ENCODE measurements at regions not wholly inside any gene's neighbourhood (a gene's known extent, or its start where the extent isn't known, plus 50 kb on each side); places are given as distances from the start of the nearest gene placed in this dataset.

GRCh38 chr12:105754313-105754712 is 384.4 kb downstream of the NUAK1 start:
- H3K4me2 ChIP-seq (replicated peaks; ENCODE audit: extremely low read depth, low read length, poor library complexity, severe bottlenecking): no peak overlapping the region
- DNase-seq: no peak

GRCh38 chr12:105756961-105757360 is 381.8 kb downstream of the NUAK1 start:
- Histone ChIP-seq H3K9me3 (replicated peaks in 1 of 2; ENCODE audit: control insufficient read depth in 1 of 2, insufficient read depth in 1 of 2, low read length in 2 of 2) (no peaks in the 10 kb centered on the region), H3K4me1 (ENCODE audit: control insufficient read depth in 1 of 2, insufficient read depth in 2 of 2, low read length in 2 of 2) (no peaks in the 10 kb centered on the region), H3K4me3 (replicated peaks in 1 of 3; ENCODE audit: low read depth in 2 of 3, low read length in 3 of 3) (no peak overlapping the region), H2AFZ (ENCODE audit: insufficient read depth, low read depth, low read length, poor library complexity, severe bottlenecking) (no peak overlapping the region), H3K9ac (ENCODE audit: insufficient read depth, low read length, poor library complexity, severe bottlenecking) (no peak overlapping the region), H3K36me3 (replicated peaks in 1 of 2; ENCODE audit: control insufficient read depth in 1 of 2, insufficient read depth in 2 of 2, low read length in 2 of 2) (no peaks in the 10 kb centered on the region), H3K79me2 (ENCODE audit: insufficient read depth, low read length) (no peaks in the 10 kb centered on the region), H4K20me1 (ENCODE audit: insufficient read depth, low read length) (no peaks in the 10 kb centered on the region), H3K27ac (ENCODE audit: low read depth in 1 of 2, low read length in 2 of 2) (no peak overlapping the region), H3K27me3 (ENCODE audit: control insufficient read depth in 2 of 2, insufficient read depth in 2 of 2, low read length in 2 of 2) (no peaks in the 10 kb centered on the region), H3K4me2 (replicated peaks; ENCODE audit: extremely low read depth, low read length, poor library complexity, severe bottlenecking) (no peak overlapping the region)
- Mint-ChIP-seq H3K36me3 (no peaks in the 10 kb centered on the region), H3K4me1 (no peaks in the 10 kb centered on the region), H3K27ac (no peak overlapping the region), H3K27me3 (ENCODE audit: low read depth in 3 of 3) (peaks cover 2 to 4% (median 3%) of the 10 kb centered on the region in 3 donors), H3K4me3 (no peak overlapping the region), H3K9me3 (peaks cover 0 to 5% (median 0%) of the 10 kb centered on the region in 7 donors)
- 100% methylated on average over 1 of the region's 4 CpGs for WGBS (ENCODE audit: insufficient coverage)
- TF ChIP-seq CTCF (IDR thresholded peaks at IDR 0.05): no peak
- DNase-seq: no peak
- intact Hi-C loops (cut with micrococcal nuclease): no loop called here

More at GRCh38 chr12:105754313-105754712, 384.4 kb downstream of the NUAK1 start:
- Histone ChIP-seq H3K9ac (ENCODE audit: insufficient read depth, low read length, poor library complexity, severe bottlenecking) (no peak overlapping the region), H2AFZ (ENCODE audit: insufficient read depth, low read depth, low read length, poor library complexity, severe bottlenecking) (no peak overlapping the region), H3K4me1 (ENCODE audit: control insufficient read depth in 1 of 2, insufficient read depth in 2 of 2, low read length in 2 of 2) (no peaks in the 10 kb centered on the region), H3K79me2 (ENCODE audit: insufficient read depth, low read length) (no peaks in the 10 kb centered on the region), H3K27ac (ENCODE audit: low read depth in 1 of 2, low read length in 2 of 2) (no peak overlapping the region), H3K9me3 (replicated peaks in 1 of 2; ENCODE audit: control insufficient read depth in 1 of 2, insufficient read depth in 1 of 2, low read length in 2 of 2) (no peaks in the 10 kb centered on the region), H3K36me3 (replicated peaks in 1 of 2; ENCODE audit: control insufficient read depth in 1 of 2, insufficient read depth in 2 of 2, low read length in 2 of 2) (no peaks in the 10 kb centered on the region), H4K20me1 (ENCODE audit: insufficient read depth, low read length) (no peaks in the 10 kb centered on the region), H3K4me3 (replicated peaks in 1 of 3; ENCODE audit: low read depth in 2 of 3, low read length in 3 of 3) (no peak overlapping the region), H3K27me3 (ENCODE audit: control insufficient read depth in 2 of 2, insufficient read depth in 2 of 2, low read length in 2 of 2) (no peaks in the 10 kb centered on the region)
- intact Hi-C loops (cut with micrococcal nuclease): no loop called here
- no peak for TF ChIP-seq CTCF (IDR thresholded peaks at IDR 0.05)
- peaks cover 0 to 5% (median 0%) of the 10 kb centered on the region in 7 donors for H3K9me3 Mint-ChIP-seq
- no peak overlapping the region for H3K4me3 Mint-ChIP-seq
- H3K27ac Mint-ChIP-seq: no peak overlapping the region
- 92% methylated on average over 7 of the region's 8 CpGs for WGBS (ENCODE audit: insufficient coverage)
- peaks cover 0 to 4% (median 3%) of the 10 kb centered on the region in 3 donors for H3K27me3 Mint-ChIP-seq (ENCODE audit: low read depth in 3 of 3)
- H3K36me3 Mint-ChIP-seq: no peaks in the 10 kb centered on the region
- H3K4me1 Mint-ChIP-seq: no peaks in the 10 kb centered on the region
